ENCODE measurements at regions not wholly inside any gene's neighbourhood (a gene's known extent, or its start where the extent isn't known, plus 50 kb on each side); places are given as distances from the start of the nearest gene placed in this dataset.

GRCh38 chr9:95620314-95620713 is 103.5 kb upstream of the PTCH1 start:
- H3K4me1 ChIP-seq (ENCODE audit: control insufficient read depth, insufficient read depth, low read length), result no peaks in the 10 kb centered on the region
- H3K27ac ChIP-seq (ENCODE audit: low read depth, low read length), result no peak overlapping the region
- H3K36me3 ChIP-seq (ENCODE audit: control insufficient read depth, insufficient read depth, low read length), result no peaks in the 10 kb centered on the region
- no peak overlapping the region for H3K4me3 ChIP-seq (ENCODE audit: low read length)
- H3K27me3 ChIP-seq (ENCODE audit: control insufficient read depth, insufficient read depth, low read length), result no peaks in the 10 kb centered on the region
- H3K9ac ChIP-seq (ENCODE audit: low read length), result no peak overlapping the region

- no peaks in the 10 kb centered on the region for H3K27me3 ChIP-seq (ENCODE audit: control insufficient read depth, insufficient read depth, low read length)
These were observed 98.5 kb upstream of the PTCH1 start for GRCh38 chr9:95615246-95615645.

GRCh38 chr9:95613670-95614069 is 96.9 kb upstream of the PTCH1 start:
- no peaks in the 10 kb centered on the region for H3K36me3 ChIP-seq (ENCODE audit: control insufficient read depth, insufficient read depth, low read length)
- H3K9ac ChIP-seq (ENCODE audit: low read length), result no peak overlapping the region
- H3K27me3 ChIP-seq (ENCODE audit: control insufficient read depth, insufficient read depth, low read length), result no peaks in the 10 kb centered on the region
- H3K4me1 ChIP-seq (ENCODE audit: control insufficient read depth, insufficient read depth, low read length), result no peaks in the 10 kb centered on the region
- no peak overlapping the region for H3K27ac ChIP-seq (ENCODE audit: low read depth, low read length)
- no peak overlapping the region for H3K4me3 ChIP-seq (ENCODE audit: low read length)

More at GRCh38 chr9:95615246-95615645, 98.5 kb upstream of the PTCH1 start:
- no peak overlapping the region for H3K9ac ChIP-seq (ENCODE audit: low read length)
- H3K36me3 ChIP-seq (ENCODE audit: control insufficient read depth, insufficient read depth, low read length), result no peaks in the 10 kb centered on the region
- no peaks in the 10 kb centered on the region for H3K4me1 ChIP-seq (ENCODE audit: control insufficient read depth, insufficient read depth, low read length)
- H3K4me3 ChIP-seq (ENCODE audit: low read length), result no peak overlapping the region
- no peak overlapping the region for H3K27ac ChIP-seq (ENCODE audit: low read depth, low read length)

- Histone ChIP-seq H3K36me3 (ENCODE audit: control insufficient read depth, insufficient read depth, low read length) (no peaks in the 10 kb centered on the region), H3K4me1 (ENCODE audit: control insufficient read depth, insufficient read depth, low read length) (peaks cover 11% of the 10 kb centered on the region), H3K4me3 (ENCODE audit: low read length) (no peak overlapping the region), H3K27me3 (ENCODE audit: control insufficient read depth, insufficient read depth, low read length) (no peaks in the 10 kb centered on the region), H3K9ac (ENCODE audit: low read length) (no peak overlapping the region), H3K27ac (ENCODE audit: low read depth, low read length) (no peak overlapping the region)
These were observed 94.6 kb upstream of the PTCH1 start for GRCh38 chr9:95611354-95611753.

- Histone ChIP-seq H3K27me3 (ENCODE audit: control insufficient read depth, insufficient read depth, low read length) (no peaks in the 10 kb centered on the region), H3K9ac (ENCODE audit: low read length) (no peak overlapping the region), H3K36me3 (ENCODE audit: control insufficient read depth, insufficient read depth, low read length) (no peaks in the 10 kb centered on the region), H3K4me3 (ENCODE audit: low read length) (no peak overlapping the region), H3K27ac (ENCODE audit: low read depth, low read length) (no peak overlapping the region), H3K4me1 (ENCODE audit: control insufficient read depth, insufficient read depth, low read length) (peaks cover 14% of the 10 kb centered on the region)
These were observed 93.4 kb upstream of the PTCH1 start for GRCh38 chr9:95610006-95610785.

GRCh38 chr9:95609426-95609825 is 92.7 kb upstream of the PTCH1 start:
- no peak overlapping the region for H3K27ac ChIP-seq (ENCODE audit: low read depth, low read length)
- no peak overlapping the region for H3K9ac ChIP-seq (ENCODE audit: low read length)
- H3K4me3 ChIP-seq (ENCODE audit: low read length), result no peak overlapping the region
- H3K27me3 ChIP-seq (ENCODE audit: control insufficient read depth, insufficient read depth, low read length), result no peaks in the 10 kb centered on the region
- no peaks in the 10 kb centered on the region for H3K36me3 ChIP-seq (ENCODE audit: control insufficient read depth, insufficient read depth, low read length)
- H3K4me1 ChIP-seq (ENCODE audit: control insufficient read depth, insufficient read depth, low read length), result peaks cover 14% of the 10 kb centered on the region

- no peak overlapping the region for H3K27ac ChIP-seq (ENCODE audit: low read depth, low read length)
- H3K4me3 ChIP-seq (ENCODE audit: low read length), result no peak overlapping the region
- peaks cover 14% of the 10 kb centered on the region for H3K4me1 ChIP-seq (ENCODE audit: control insufficient read depth, insufficient read depth, low read length)
- H3K9ac ChIP-seq (ENCODE audit: low read length), result no peak overlapping the region
- H3K27me3 ChIP-seq (ENCODE audit: control insufficient read depth, insufficient read depth, low read length), result no peaks in the 10 kb centered on the region
- no peaks in the 10 kb centered on the region for H3K36me3 ChIP-seq (ENCODE audit: control insufficient read depth, insufficient read depth, low read length)
These were observed 91.6 kb upstream of the PTCH1 start for GRCh38 chr9:95608341-95608740.

GRCh38 chr9:95607507-95607906 is 90.7 kb upstream of the PTCH1 start:
- no peak overlapping the region for H3K4me3 ChIP-seq (ENCODE audit: low read length)
- no peaks in the 10 kb centered on the region for H3K27me3 ChIP-seq (ENCODE audit: control insufficient read depth, insufficient read depth, low read length)
- no peak overlapping the region for H3K9ac ChIP-seq (ENCODE audit: low read length)
- peaks cover 14% of the 10 kb centered on the region for H3K4me1 ChIP-seq (ENCODE audit: control insufficient read depth, insufficient read depth, low read length)
- no peak overlapping the region for H3K27ac ChIP-seq (ENCODE audit: low read depth, low read length)
- H3K36me3 ChIP-seq (ENCODE audit: control insufficient read depth, insufficient read depth, low read length), result no peaks in the 10 kb centered on the region

GRCh38 chr9:95606489-95607350 is 89.9 kb upstream of the PTCH1 start:
- Histone ChIP-seq H3K4me3 (ENCODE audit: low read length) (no peak overlapping the region), H3K9ac (ENCODE audit: low read length) (no peak overlapping the region), H3K27me3 (ENCODE audit: control insufficient read depth, insufficient read depth, low read length) (no peaks in the 10 kb centered on the region), H3K4me1 (ENCODE audit: control insufficient read depth, insufficient read depth, low read length) (peaks cover 14% of the 10 kb centered on the region), H3K27ac (ENCODE audit: low read depth, low read length) (peak overlapping the region; percentile 37), H3K36me3 (ENCODE audit: control insufficient read depth, insufficient read depth, low read length) (no peaks in the 10 kb centered on the region)

GRCh38 chr9:95605816-95606488 is 89.2 kb upstream of the PTCH1 start:
- peak overlapping the region; percentile 37 for H3K27ac ChIP-seq (ENCODE audit: low read depth, low read length)
- no peak overlapping the region for H3K9ac ChIP-seq (ENCODE audit: low read length)
- H3K36me3 ChIP-seq (ENCODE audit: control insufficient read depth, insufficient read depth, low read length), result no peaks in the 10 kb centered on the region
- peaks cover 14% of the 10 kb centered on the region for H3K4me1 ChIP-seq (ENCODE audit: control insufficient read depth, insufficient read depth, low read length)
- H3K27me3 ChIP-seq (ENCODE audit: control insufficient read depth, insufficient read depth, low read length), result no peaks in the 10 kb centered on the region
- H3K4me3 ChIP-seq (ENCODE audit: low read length), result no peak overlapping the region

- Histone ChIP-seq H3K36me3 (ENCODE audit: control insufficient read depth, insufficient read depth, low read length) (no peaks in the 10 kb centered on the region), H3K9ac (ENCODE audit: low read length) (no peak overlapping the region), H3K4me3 (ENCODE audit: low read length) (no peak overlapping the region), H3K27ac (ENCODE audit: low read depth, low read length) (no peak overlapping the region), H3K4me1 (ENCODE audit: control insufficient read depth, insufficient read depth, low read length) (peaks cover 14% of the 10 kb centered on the region), H3K27me3 (ENCODE audit: control insufficient read depth, insufficient read depth, low read length) (no peaks in the 10 kb centered on the region)
These were observed 88.3 kb upstream of the PTCH1 start for GRCh38 chr9:95605101-95605500.

- Histone ChIP-seq H3K27ac (ENCODE audit: low read depth, low read length) (no peak overlapping the region), H3K36me3 (ENCODE audit: control insufficient read depth, insufficient read depth, low read length) (no peaks in the 10 kb centered on the region), H3K4me1 (ENCODE audit: control insufficient read depth, insufficient read depth, low read length) (no peaks in the 10 kb centered on the region), H3K9ac (ENCODE audit: low read length) (no peak overlapping the region), H3K27me3 (ENCODE audit: control insufficient read depth, insufficient read depth, low read length) (no peaks in the 10 kb centered on the region), H3K4me3 (ENCODE audit: low read length) (no peak overlapping the region)
These were observed 81.5 kb upstream of the PTCH1 start for GRCh38 chr9:95598236-95598635.

Measured in rectal smooth muscle tissue (tissue), 1 donor.